ENCODE measurements at regions not wholly inside any gene's neighbourhood (a gene's known extent, or its start where the extent isn't known, plus 50 kb on each side); places are given as distances from the start of the nearest gene placed in this dataset.

GRCh38 chr10:52474265-52474664, 160.2 kb downstream of the DKK1 start:
- TF ChIP-seq POLR2A (IDR thresholded peaks at IDR 0.05; ENCODE audit: low read depth, low read length) (no peak), CTCF (conservative IDR thresholded peaks at IDR 0.05; ENCODE audit: low read depth, low read length) (no peak), CEBPB (IDR thresholded peaks at IDR 0.05; ENCODE audit: low read depth, low read length) (no peak), RFX5 (IDR thresholded peaks at IDR 0.05; ENCODE audit: low read depth, low read length) (no peak), NFE2L2 (IDR thresholded peaks at IDR 0.05; ENCODE audit: low read depth, low read length) (no peak), SMC3 (IDR thresholded peaks at IDR 0.05; ENCODE audit: low read depth, low read length) (no peak), BHLHE40 (IDR thresholded peaks at IDR 0.05; ENCODE audit: low read depth, low read length) (no peak), FOS (IDR thresholded peaks at IDR 0.05; ENCODE audit: low read depth, low read length) (no peak), RAD21 (IDR thresholded peaks at IDR 0.05; ENCODE audit: low read length) (no peak), RCOR1 (IDR thresholded peaks at IDR 0.05; ENCODE audit: insufficient replicate concordance, low read length) (no peak), ELK1 (IDR thresholded peaks at IDR 0.05; ENCODE audit: borderline replicate concordance, low read depth, low read length) (no peak), MAZ (IDR thresholded peaks at IDR 0.05; ENCODE audit: borderline replicate concordance, low read depth, low read length) (no peak)

Data from IMR-90 (cell line).